HL-60 (cell line): ENCODE measurements at regions not wholly inside any gene's neighbourhood (a gene's known extent, or its start where the extent isn't known, plus 50 kb on each side); places are given as distances from the start of the nearest gene placed in this dataset.

ENCODE experiments used
- DNase-seq, 2 experiments: peaks; one replicate each; pipeline ENCODE4 v3.0.0-alpha.2; 2010 to 2020; ENCODE audit warnings: low read depth in 1 of 2, low spot score in 1 of 2
- H3K27ac ChIP-seq: fragments of 250-450 bp; sonication (Bioruptor Pico); replicated peaks from 2 replicates; pipeline ENCODE4 v1.5.1; 2020; ENCODE audit warnings: mild to moderate bottlenecking, moderate library complexity
- H3K27me3 ChIP-seq: fragments of 250-450 bp; sonication (Bioruptor Pico); 2 replicates; pipeline ENCODE4 v1.5.1; 2021; ENCODE audit warnings: mild to moderate bottlenecking, moderate library complexity; ENCODE audit not compliant: insufficient read depth, poor library complexity, severe bottlenecking
- H3K4me3 ChIP-seq: replicated peaks from 2 replicates; pipeline ENCODE4 v1.5.1; 2011; ENCODE audit warnings: mild to moderate bottlenecking, control low read depth, low read length; ENCODE audit not compliant: insufficient read depth
- CTCF ChIP-seq: IDR thresholded peaks from one replicate; pipeline ENCODE4 v1.5.1; 2011; ENCODE audit warnings: low read length, control low read depth, inconsistent platforms; ENCODE audit not compliant: insufficient read depth
- GABPA ChIP-seq: IDR thresholded peaks from 2 replicates; pipeline ENCODE4 v1.6.1; 2012; ENCODE audit warnings: low read depth
- POLR2AphosphoS5 ChIP-seq: IDR thresholded peaks from 2 replicates; pipeline ENCODE4 v1.6.1; 2012; ENCODE audit warnings: low read depth
- REST ChIP-seq: IDR thresholded peaks from 2 replicates; pipeline ENCODE4 v1.6.1; 2012; ENCODE audit warnings: low read depth; ENCODE audit not compliant: insufficient replicate concordance
- SPI1 ChIP-seq: IDR thresholded peaks from 2 replicates; pipeline ENCODE4 v1.6.1; 2012; ENCODE audit warnings: low read depth, mild to moderate bottlenecking, borderline replicate concordance

- no peak overlapping the region for H3K4me3 ChIP-seq
- TF ChIP-seq POLR2AphosphoS5 (no peak), SPI1 (no peak), REST (no peak), GABPA (no peak), CTCF (no peak)
- H3K27ac ChIP-seq: no peak overlapping the region
- no peaks in the 10 kb centered on the region for H3K27me3 ChIP-seq
- DNase-seq: no peak
These were observed 103.4 kb upstream of the NECTIN1 start for GRCh38 chr11:119832202-119832935.

GRCh38 chr11:119831011-119831410 lies 102.0 kb upstream of the NECTIN1 start:
- TF ChIP-seq SPI1 (no peak), POLR2AphosphoS5 (no peak), CTCF (no peak)
- Histone ChIP-seq H3K27me3 (no peaks in the 10 kb centered on the region), H3K27ac (no peak overlapping the region), H3K4me3 (no peak overlapping the region)
- DNase-seq: no peak

GRCh38 chr11:119830400-119830799 lies 101.4 kb upstream of the NECTIN1 start:
- Histone ChIP-seq H3K4me3 (no peak overlapping the region), H3K27me3 (no peaks in the 10 kb centered on the region), H3K27ac (no peak overlapping the region)
- TF ChIP-seq SPI1 (no peak), POLR2AphosphoS5 (no peak), REST (no peak), GABPA (no peak), CTCF (no peak)
- no peak for DNase-seq

GRCh38 chr11:119829402-119829801 lies 100.4 kb upstream of the NECTIN1 start:
- DNase-seq: no peak
- Histone ChIP-seq H3K27ac (no peak overlapping the region), H3K4me3 (no peak overlapping the region)

More at GRCh38 chr11:119829402-119829801, 100.4 kb upstream of the NECTIN1 start:
- H3K27me3 ChIP-seq: no peaks in the 10 kb centered on the region
- TF ChIP-seq POLR2AphosphoS5 (no peak), CTCF (no peak), SPI1 (no peak), REST (no peak), GABPA (no peak)
